K562 (cell line): ENCODE measurements at regions not wholly inside any gene's neighbourhood (a gene's known extent, or its start where the extent isn't known, plus 50 kb on each side); places are given as distances from the start of the nearest gene placed in this dataset.

Source experiments
- ATAC-seq: fragments of 200-7000 bp; cut with Tn5 transposase; 3 replicates; pipeline ENCODE4 v1.9.1; 2020; ENCODE audit warnings: moderate library complexity
- BruUV-seq: library from RNA; stranded (reverse); fragments of 400-500 nt; replicated peaks from 2 replicates; lab custom pipeline; 2021; lab: Mats Ljungman, UMichigan
- CTCF ChIA-PET: fragments of 300-600 bp; formaldehyde crosslinking; extraction: SDS; loops from one replicate; lab custom pipeline; 2021; ENCODE audit warnings: low intra/inter-chr PET ratio; lab: Yijun Ruan, JAX
- POLR2A ChIA-PET: fragments of 300-600, 350-650 bp; sonication (Branson Sonifier 250); formaldehyde crosslinking; extraction: SDS; loops from one replicate; lab custom pipeline; 2021; ENCODE audit warnings: antibody characterized with exemption, inconsistent platforms; lab: Yijun Ruan, JAX
- DNase-seq, 4 experiments: peaks; one replicate each; pipeline versions ENCODE4 v3.0.0 to v3.0.0-alpha.2; 2011 to 2018; ENCODE audit warnings: low spot score in 3 of 4, mixed read lengths in 3 of 4; ENCODE audit errors: extremely low read depth in 1 of 4
- FAIRE-seq: peaks from 2 replicates; lab custom pipeline; 2011; peaks lifted over from hg19 to GRCh38; lab: Jason Lieb, UNC
- H2AFZ ChIP-seq: 2 replicates; pipeline ENCODE4 v1.6.0; 2011; ENCODE audit warnings: low read depth, low read length, control low read depth, inconsistent platforms
- H3K27ac ChIP-seq: fragments of 200-600 bp; 3 replicates; pipeline ENCODE4 v1.8.0; 2011; ENCODE audit warnings: low read depth, mild to moderate bottlenecking, control low read depth, inconsistent platforms, low read length, moderate library complexity, mixed read lengths; ENCODE audit errors: extremely low read depth
- H3K27me3 ChIP-seq, 2 experiments: fragments of 300-600 bp in 1 of 2; 2 replicates in 1 of 2; 3 replicates in 1 of 2; pipeline versions ENCODE4 v1.6.0 to v1.8.0; 2011; ENCODE audit warnings: inconsistent platforms in 2 of 2, low read length in 2 of 2, mild to moderate bottlenecking in 1 of 2, mixed read lengths in 1 of 2, moderate library complexity in 1 of 2; ENCODE audit not compliant: control insufficient read depth in 2 of 2, insufficient read depth in 2 of 2
- H3K36me3 ChIP-seq: fragments of 300-600 bp; 3 replicates; pipeline ENCODE4 v1.8.0; 2011; ENCODE audit warnings: mild to moderate bottlenecking, low read length, inconsistent platforms; ENCODE audit not compliant: control insufficient read depth, insufficient read depth
- H3K4me1 ChIP-seq, 2 experiments: fragments of 200-600 bp in 1 of 2; replicated peaks in 1 of 2; 2 replicates in 1 of 2; 3 replicates in 1 of 2; pipeline versions ENCODE4 v1.5.1 to v1.8.0; 2011; ENCODE audit warnings: inconsistent platforms in 2 of 2, low read length in 2 of 2, mild to moderate bottlenecking in 1 of 2, mixed read lengths in 1 of 2, moderate library complexity in 1 of 2; ENCODE audit not compliant: control insufficient read depth in 2 of 2, insufficient read depth in 2 of 2
- H3K4me2 ChIP-seq: 2 replicates; pipeline ENCODE4 v1.6.1; 2011; ENCODE audit warnings: low read length, control low read depth, inconsistent platforms, mixed read lengths; ENCODE audit not compliant: insufficient read depth
- H3K4me3 ChIP-seq: fragments of 200-600 bp; sonication (generic), shearing (Covaris generic); 2 replicates; pipeline ENCODE4 v1.5.1; 2016; ENCODE audit warnings: control low read depth, inconsistent platforms
- H3K79me2 ChIP-seq: fragments of 200-600 bp; 3 replicates; pipeline ENCODE4 v1.8.0; 2011; ENCODE audit warnings: low read length, inconsistent platforms; ENCODE audit not compliant: control insufficient read depth, insufficient read depth
- H3K9ac ChIP-seq, 2 experiments: 2 replicates each; pipeline versions ENCODE4 v1.6.0 to v1.6.1; 2011; ENCODE audit warnings: low read depth in 2 of 2, low read length in 2 of 2, control low read depth in 1 of 2, inconsistent platforms in 1 of 2, mild to moderate bottlenecking in 1 of 2, mixed read lengths in 1 of 2; ENCODE audit not compliant: insufficient read depth in 1 of 2
- H3K9me1 ChIP-seq: one replicate; pipeline ENCODE4 v1.6.0; 2011; ENCODE audit warnings: inconsistent platforms, mild to moderate bottlenecking, low read length, moderate library complexity; ENCODE audit not compliant: control insufficient read depth, insufficient read depth
- H3K9me3 ChIP-seq: replicated peaks from 2 replicates; pipeline ENCODE4 v1.5.1; 2011; ENCODE audit warnings: low read depth, low read length, inconsistent platforms; ENCODE audit not compliant: control insufficient read depth, insufficient read depth
- H4K20me1 ChIP-seq: replicated peaks from 2 replicates; pipeline ENCODE4 v1.6.1; 2011; ENCODE audit warnings: low read length, inconsistent platforms, mixed read lengths; ENCODE audit not compliant: control insufficient read depth, insufficient read depth
- ADNP ChIP-seq: fragments of 200-800 bp; sonication (Bioruptor generic); IDR thresholded peaks from 2 replicates; pipeline ENCODE4 v1.6.1; 2016; ENCODE audit warnings: missing genetic modification characterization, missing compliant biosample characterization
- ATF1 ChIP-seq, 2 experiments: fragments of 450-650 bp in 1 of 2; IDR thresholded peaks; 2 replicates each; pipeline ENCODE4 v1.6.1; 2016; ENCODE audit warnings: missing compliant biosample characterization in 1 of 2, missing genetic modification characterization in 1 of 2
- ATF6 ChIP-seq: sonication (generic); formaldehyde crosslinking; IDR thresholded peaks from 2 replicates; pipeline ENCODE4 v1.4.0; 2020; ENCODE audit warnings: mild to moderate bottlenecking, missing genetic modification reagents
- CBFA2T3 ChIP-seq: fragments of 450-650 bp; IDR thresholded peaks from 2 replicates; pipeline ENCODE4 v1.6.1; 2017
- HSF4 ChIP-seq: fragments of 250-450 bp; sonication (Bioruptor Pico); IDR thresholded peaks from 2 replicates; pipeline ENCODE4 v2.1.2; 2022; ENCODE audit warnings: mild to moderate bottlenecking, moderate library complexity, borderline replicate concordance
- IRF9 ChIP-seq: fragments of 450-650 bp; IDR thresholded peaks from 2 replicates; pipeline ENCODE4 v1.6.1; 2016; ENCODE audit warnings: missing biosample characterization, missing genetic modification characterization
- NCOA6 ChIP-seq: fragments of 450-650 bp; IDR thresholded peaks from 2 replicates; pipeline ENCODE4 v1.6.1; 2017; ENCODE audit warnings: mild to moderate bottlenecking
- NFATC3 ChIP-seq: fragments of 450-650 bp; IDR thresholded peaks from 2 replicates; pipeline ENCODE4 v1.6.1; 2017; ENCODE audit warnings: mild to moderate bottlenecking
- NFIX ChIP-seq: fragments of 250-450 bp; sonication (Bioruptor Pico); IDR thresholded peaks from 2 replicates; pipeline ENCODE4 v1.4.0; 2020; ENCODE audit warnings: low read depth, mild to moderate bottlenecking, moderate library complexity
- NFRKB ChIP-seq: fragments of 450-650 bp; IDR thresholded peaks from 2 replicates; pipeline ENCODE4 v1.6.1; 2016; ENCODE audit warnings: low read depth
- ZNF184 ChIP-seq: sonication (generic); formaldehyde crosslinking; IDR thresholded peaks from 2 replicates; pipeline ENCODE4 v1.5.0; 2020; ENCODE audit warnings: missing genetic modification reagents
- ZSCAN29 ChIP-seq: fragments of 450-650 bp; IDR thresholded peaks from 2 replicates; pipeline ENCODE4 v1.6.1; 2017
- WGBS: fragments of 100-300 bp; shearing (Covaris generic); methylation state at CpG from one replicate; pipeline ENCODE4 v1.1.6; 2016; ENCODE audit warnings: low coverage, mixed read lengths; ENCODE audit not compliant: insufficient coverage; ENCODE audit errors: missing lambda C conversion rate; 5-methylcytosine and 5-hydroxymethylcytosine counted together
- in situ Hi-C: fragments of 300-500 bp; cut with MboI; formaldehyde crosslinking; loops from 4 replicates; pipeline ENCODE4 v1.15.0; 2018; ENCODE audit warnings: inconsistent platforms, mixed read lengths
- intact Hi-C: fragments of 100-400 bp; cut with micrococcal nuclease; formaldehyde crosslinking; loops from 2 replicates; pipeline ENCODE4 v1.14.2; 2022

- TF ChIP-seq ATF6 (CRISPR knock-in tag), result no peak
- no peak for TF ChIP-seq NFRKB
- no peak for TF ChIP-seq IRF9
Measured at GRCh38 chr10:35922876-35923600, 280.9 kb upstream of the FZD8 start (continued).

- ChIA-PET CTCF (no interaction called here), POLR2A (interaction anchor here (0.7 kb wide), 1 partner anchor 308 kb away, joined by 3 read pairs; no protein-coding TSS in a partner anchor)
- intact Hi-C loops (no loop called here), in situ Hi-C loops (no loop called here)
- Histone ChIP-seq H3K36me3 (no peaks in the 10 kb centered on the region), H3K4me2 (no peak overlapping the region), H4K20me1 (no peaks in the 10 kb centered on the region), H3K9ac (no peak overlapping the region), H3K79me2 (no peaks in the 10 kb centered on the region), H3K27me3 (no peaks in the 10 kb centered on the region), H3K9me1 (no peaks in the 10 kb centered on the region), H3K9me3 (no peaks in the 10 kb centered on the region), H3K4me1 (no peaks in the 10 kb centered on the region), H3K27ac (no peak overlapping the region), H2AFZ (no peak overlapping the region), H3K4me3 (no peak overlapping the region)
- DNase-seq, result no peak
- WGBS, result under 1% methylated on average over 13 of the region's 13 CpGs
- no peak for ATAC-seq
- no peak for FAIRE-seq
- no TSS peak for BruUV-seq
- TF ChIP-seq HSF4 (CRISPR knock-in tag), result no peak
- no peak for TF ChIP-seq NFATC3
- TF ChIP-seq NFIX, result no peak
- no peak for TF ChIP-seq ZNF184
- TF ChIP-seq ATF1 (CRISPR knock-in tag; IDR thresholded peaks at IDR 0.05), result no peak
- no peak for TF ChIP-seq ATF1 (tag; IDR thresholded peaks at IDR 0.05)
- TF ChIP-seq CBFA2T3, result no peak
- no peak for TF ChIP-seq ADNP
- no peak for TF ChIP-seq ZSCAN29
- no peak for TF ChIP-seq NCOA6
Measured at GRCh38 chr10:35921866-35922350, 279.8 kb upstream of the FZD8 start.
